MCF 10A (cell line): ENCODE measurements at regions not wholly inside any gene's neighbourhood (a gene's known extent, or its start where the extent isn't known, plus 50 kb on each side); places are given as distances from the start of the nearest gene placed in this dataset.

ENCODE experiments used
- BruUV-seq: library from RNA; stranded (reverse); fragments of 400-500 nt; replicated peaks from 2 replicates; lab custom pipeline; 2021; lab: Mats Ljungman, UMichigan
- CTCF ChIA-PET: fragments of 300-600 bp; sonication (Branson Sonifier 250); formaldehyde crosslinking; extraction: SDS; loops from one replicate; lab custom pipeline; 2021; ENCODE audit warnings: antibody characterized with exemption, inconsistent platforms; lab: Yijun Ruan, JAX
- POLR2A ChIA-PET: fragments of 300-600, 350-650 bp; sonication (Branson Sonifier 250); formaldehyde crosslinking; extraction: SDS; loops from one replicate; lab custom pipeline; 2020; ENCODE audit warnings: antibody characterized with exemption, inconsistent platforms; lab: Yijun Ruan, JAX
- DNase-seq: peaks from one replicate; pipeline ENCODE4 v3.0.0-alpha.2; 2018; ENCODE audit not compliant: unreplicated experiment
- H3K27ac Mint-ChIP-seq: one replicate; pipeline ENCODE4 v1.8.0; 2022; ENCODE audit warnings: mild to moderate bottlenecking, low read depth, mixed read lengths; ENCODE audit not compliant: unreplicated experiment
- H3K27me3 Mint-ChIP-seq: one replicate; pipeline ENCODE4 v1.8.0; 2022; ENCODE audit warnings: mixed read lengths; ENCODE audit not compliant: insufficient read depth, unreplicated experiment
- H3K36me3 Mint-ChIP-seq: one replicate; pipeline ENCODE4 v1.8.0; 2022; ENCODE audit warnings: mild to moderate bottlenecking, moderate library complexity, mixed read lengths; ENCODE audit not compliant: insufficient read depth, unreplicated experiment
- H3K4me1 Mint-ChIP-seq: one replicate; pipeline ENCODE4 v1.8.0; 2022; ENCODE audit warnings: mixed read lengths; ENCODE audit not compliant: insufficient read depth, unreplicated experiment
- H3K4me3 Mint-ChIP-seq: one replicate; pipeline ENCODE4 v1.8.0; 2022; ENCODE audit warnings: mild to moderate bottlenecking, moderate library complexity, mixed read lengths; ENCODE audit not compliant: unreplicated experiment
- H3K9me3 Mint-ChIP-seq: one replicate; pipeline ENCODE4 v1.8.0; 2022; ENCODE audit warnings: mixed read lengths; ENCODE audit not compliant: unreplicated experiment
- CTCF ChIP-seq: fragments of 200-600 bp; IDR thresholded peaks from one replicate; pipeline ENCODE4 v1.8.0; 2022; ENCODE audit warnings: antibody characterized with exemption, mild to moderate bottlenecking; ENCODE audit not compliant: unreplicated experiment
- intact Hi-C: fragments of 100-400 bp; cut with micrococcal nuclease; formaldehyde crosslinking; loops from 2 replicates; pipeline ENCODE4 v1.14.1; 2022

GRCh38 chr5:124803617-124804323, 57.3 kb upstream of the ZNF608 start:
- Mint-ChIP-seq H3K27ac (no peak overlapping the region), H3K36me3 (no peaks in the 10 kb centered on the region), H3K4me1 (peaks cover 5% of the 10 kb centered on the region), H3K9me3 (no peaks in the 10 kb centered on the region), H3K27me3 (no peaks in the 10 kb centered on the region), H3K4me3 (no peak overlapping the region)
- ChIA-PET POLR2A (interaction anchor here (1.7 kb wide), 1 partner anchor 19 kb away, joined by 4 read pairs; no protein-coding TSS in a partner anchor), CTCF (interaction anchor here (0.5 to 0.6 kb wide), 2 partner anchors 19 to 32 kb away, joined by 3 read pairs; no protein-coding TSS in a partner anchor)
- TF ChIP-seq CTCF: no peak
- intact Hi-C loops: no loop called here
- BruUV-seq: no TSS peak
- DNase-seq: no peak

DNA sequence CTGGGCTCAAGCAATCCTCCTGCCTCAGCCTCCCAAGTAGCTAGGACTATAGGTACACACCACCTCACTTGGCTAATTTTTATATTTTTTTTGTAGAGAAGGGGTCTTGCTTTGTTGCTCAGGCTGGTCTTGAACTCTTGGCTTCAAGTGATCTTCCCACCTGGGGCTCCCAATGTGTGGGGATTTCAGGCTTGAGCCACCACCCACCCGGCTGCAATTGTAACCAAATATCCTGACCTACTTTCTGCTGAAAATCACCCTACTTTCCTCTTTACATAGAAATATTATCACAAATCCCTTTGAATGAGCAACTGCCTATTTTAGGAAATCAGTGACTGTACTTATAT, 59.6 kb upstream of the ZNF608 start:
- intact Hi-C loops: no loop called here
- no peaks in the 10 kb centered on the region for H3K27me3 Mint-ChIP-seq
- CTCF ChIA-PET: interaction anchor here (0.6 to 1.3 kb wide), 5 partner anchors 10 to 157 kb away, joined by 3 to 6 read pairs (median 4); no protein-coding TSS in a partner anchor
- no TSS peak for BruUV-seq
- no peak for DNase-seq
- H3K36me3 Mint-ChIP-seq: no peaks in the 10 kb centered on the region
- no peaks in the 10 kb centered on the region for H3K9me3 Mint-ChIP-seq
- no peak overlapping the region for H3K4me3 Mint-ChIP-seq
- POLR2A ChIA-PET: interaction anchor here (0.5 to 4.2 kb wide), 21 partner anchors 9 to 892 kb away, joined by 3 to 51 read pairs (median 6); partner anchors contain the start of gene ZNF608
- H3K27ac Mint-ChIP-seq: no peak overlapping the region
- peaks cover 5% of the 10 kb centered on the region for H3K4me1 Mint-ChIP-seq
- no peak for TF ChIP-seq CTCF

DNA sequence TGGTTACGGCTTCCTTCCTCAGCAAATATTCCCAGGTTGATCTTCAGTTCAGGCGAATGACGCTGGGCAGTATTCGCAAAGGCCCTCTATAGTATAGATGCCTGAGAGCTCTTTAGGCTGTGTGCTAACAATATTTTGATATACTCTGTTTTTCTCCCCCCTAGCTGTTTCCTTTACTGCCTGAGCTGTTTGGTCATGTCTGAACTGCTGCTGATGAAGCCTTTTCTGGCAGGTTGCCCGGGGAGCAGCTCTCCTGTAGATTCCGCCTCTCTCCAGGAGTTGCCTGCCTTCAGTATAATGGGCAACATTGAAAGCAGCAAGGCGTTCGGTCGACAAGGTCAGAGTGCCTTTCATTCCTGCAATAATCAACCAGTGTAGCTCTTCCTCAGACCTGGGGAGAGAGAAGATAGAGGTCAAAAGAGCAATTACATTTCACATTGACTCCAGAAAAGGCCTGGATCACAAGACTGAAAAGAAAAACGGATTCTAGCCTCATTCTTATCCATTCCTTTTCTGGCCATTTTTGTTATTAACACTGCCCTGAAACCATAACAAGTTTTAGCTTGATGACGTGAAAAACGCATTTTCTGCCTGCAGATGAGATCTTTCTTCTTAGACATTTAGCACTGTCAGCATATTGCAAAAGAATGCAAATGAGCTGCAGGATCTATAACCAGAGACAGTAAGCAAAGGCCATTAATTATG, 60.1 kb upstream of the ZNF608 start:
- no TSS peak for BruUV-seq
- Mint-ChIP-seq H3K27ac (no peak overlapping the region), H3K4me3 (no peak overlapping the region), H3K27me3 (no peaks in the 10 kb centered on the region), H3K9me3 (no peaks in the 10 kb centered on the region), H3K36me3 (no peaks in the 10 kb centered on the region), H3K4me1 (peaks cover 5% of the 10 kb centered on the region)
- ChIA-PET CTCF (interaction anchor here (0.5 to 1.7 kb wide), 9 partner anchors 8 to 1433 kb away, joined by 3 to 6 read pairs (median 4); no protein-coding TSS in a partner anchor), POLR2A (interaction anchor here (0.5 to 4.2 kb wide), 27 partner anchors 9 to 1500 kb away, joined by 3 to 51 read pairs (median 5); partner anchors contain the start of gene ZNF608)
- DNase-seq: peak; percentile 96
- TF ChIP-seq CTCF: no peak
- intact Hi-C loops: no loop called here

DNA sequence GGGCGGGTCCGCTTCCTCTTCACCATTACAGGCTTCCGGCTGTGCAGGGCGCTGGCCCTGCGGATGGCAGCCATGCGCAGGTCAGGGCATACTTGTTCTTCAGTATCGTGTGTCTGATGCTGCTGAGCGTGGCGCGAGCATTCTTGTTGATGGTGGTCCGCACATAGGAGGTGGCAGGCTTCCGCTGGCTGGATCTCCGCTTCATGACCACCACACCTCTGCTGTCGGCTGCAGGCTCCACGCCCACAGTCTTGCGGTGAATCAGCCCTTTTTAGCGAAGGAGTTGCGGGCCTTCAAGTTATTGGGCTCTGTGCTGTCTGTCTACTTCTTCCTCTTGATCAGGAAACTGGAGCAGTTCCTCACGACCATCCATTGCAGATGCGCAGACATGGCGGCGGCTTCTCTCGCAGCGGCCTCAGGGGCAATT, 62.4 kb upstream of the ZNF608 start:
- no TSS peak for BruUV-seq
- no peak overlapping the region for H3K4me3 Mint-ChIP-seq
- POLR2A ChIA-PET: interaction anchor here (0.9 to 4.2 kb wide), 7 partner anchors 10 to 61 kb away, joined by 3 to 42 read pairs (median 6); partner anchors contain the start of gene ZNF608
- H3K27me3 Mint-ChIP-seq: no peaks in the 10 kb centered on the region
- intact Hi-C loops: no loop called here
- no peak for DNase-seq
- no peak for TF ChIP-seq CTCF
- CTCF ChIA-PET: interaction anchor here (0.6 to 1.1 kb wide), 6 partner anchors 9 to 1137 kb away, joined by 3 to 6 read pairs (median 4); no protein-coding TSS in a partner anchor
- H3K27ac Mint-ChIP-seq: no peak overlapping the region
- no peaks in the 10 kb centered on the region for H3K9me3 Mint-ChIP-seq
- H3K36me3 Mint-ChIP-seq: no peaks in the 10 kb centered on the region
- H3K4me1 Mint-ChIP-seq: no peaks in the 10 kb centered on the region
